Neural cell (in vitro differentiated cells): ENCODE measurements at regions not wholly inside any gene's neighbourhood (a gene's known extent, or its start where the extent isn't known, plus 50 kb on each side); places are given as distances from the start of the nearest gene placed in this dataset.

Experiments
- H2AFZ ChIP-seq: fragments of 200-600, 300-800 bp; sonication (generic), shearing (Covaris generic); 2 replicates; pipeline ENCODE4 v1.6.0; 2014; ENCODE audit warnings: low read depth, mild to moderate bottlenecking, antibody characterized with exemption, low read length, moderate library complexity
- H3F3A ChIP-seq: fragments of 200-600 bp; shearing (Covaris generic); 2 replicates; pipeline ENCODE4 v1.6.1; 2016; ENCODE audit warnings: mild to moderate bottlenecking, moderate library complexity, mixed read lengths, antibody characterized with exemption, low read length; ENCODE audit not compliant: insufficient read depth, poor library complexity, severe bottlenecking
- H3K27ac ChIP-seq: fragments of 200-600, 300-800 bp; sonication (generic), shearing (Covaris generic); 2 replicates; pipeline ENCODE4 v1.5.1; 2014; ENCODE audit warnings: mild to moderate bottlenecking, low read length, moderate library complexity
- H3K27me3 ChIP-seq: fragments of 300-800, 200-600 bp; sonication (generic), shearing (Covaris generic); 2 replicates; pipeline ENCODE4 v1.6.0; 2014; ENCODE audit warnings: mild to moderate bottlenecking, low read depth, low read length, moderate library complexity; ENCODE audit not compliant: insufficient read depth
- H3K36me3 ChIP-seq: fragments of 300-800, 200-600 bp; sonication (generic), shearing (Covaris generic); 2 replicates; pipeline ENCODE4 v1.5.1; 2014; ENCODE audit warnings: mild to moderate bottlenecking, antibody characterized with exemption, low read length, moderate library complexity; ENCODE audit not compliant: insufficient read depth
- H3K4me2 ChIP-seq: fragments of 300-800, 200-600 bp; sonication (generic), shearing (Covaris generic); 2 replicates; pipeline ENCODE4 v1.6.0; 2014; ENCODE audit warnings: mild to moderate bottlenecking, low read length
- H3K4me3 ChIP-seq: fragments of 300-800, 200-600 bp; sonication (generic), shearing (Covaris generic); 2 replicates; pipeline ENCODE4 v1.5.1; 2014; ENCODE audit warnings: mild to moderate bottlenecking, low read length, moderate library complexity
- H3K79me2 ChIP-seq: fragments of 200-600 bp; shearing (Covaris generic); replicated peaks from 2 replicates; pipeline ENCODE4 v1.6.0; 2014; ENCODE audit warnings: mild to moderate bottlenecking, low read length, moderate library complexity; ENCODE audit not compliant: insufficient read depth
- H3K9ac ChIP-seq: fragments of 300-800, 200-600 bp; sonication (generic), shearing (Covaris generic); 2 replicates; pipeline ENCODE4 v1.6.1; 2016; ENCODE audit warnings: mild to moderate bottlenecking, low read length, mixed read lengths
- H3K9me2 ChIP-seq: fragments of 200-600 bp; shearing (Covaris generic); 2 replicates; pipeline ENCODE4 v1.6.1; 2016; ENCODE audit warnings: mild to moderate bottlenecking, low read length, mixed read lengths; ENCODE audit not compliant: insufficient read depth
- H3K9me3 ChIP-seq: fragments of 200-600, 300-800 bp; sonication (generic), shearing (Covaris generic); 2 replicates; pipeline ENCODE4 v1.6.1; 2016; ENCODE audit warnings: mild to moderate bottlenecking, mixed run types, low read length, moderate library complexity, mixed read lengths
- H4K20me1 ChIP-seq: fragments of 200-600 bp; shearing (Covaris generic); 2 replicates; pipeline ENCODE4 v1.6.1; 2016; ENCODE audit warnings: mild to moderate bottlenecking, mixed run types; ENCODE audit not compliant: insufficient read depth
- CTCF ChIP-seq: fragments of 450-650 bp; IDR thresholded peaks from 2 replicates; pipeline ENCODE4 v1.5.1; 2014; ENCODE audit warnings: antibody characterized with exemption, mild to moderate bottlenecking, moderate library complexity; ENCODE audit not compliant: poor library complexity, severe bottlenecking
- EP300 ChIP-seq: fragments of 450-650 bp; conservative IDR thresholded peaks from 2 replicates; pipeline ENCODE4 v1.6.1; 2014; ENCODE audit warnings: antibody characterized with exemption, mild to moderate bottlenecking, moderate library complexity; ENCODE audit not compliant: poor library complexity, severe bottlenecking
- EZH2 ChIP-seq: fragments of 200-600, 300-800 bp; shearing (Covaris generic), sonication (generic); IDR thresholded peaks from 2 replicates; pipeline ENCODE4 v1.6.1; 2014; ENCODE audit warnings: antibody characterized with exemption, low read length, borderline replicate concordance, mild to moderate bottlenecking; ENCODE audit not compliant: insufficient read depth, poor library complexity, severe bottlenecking
- MXI1 ChIP-seq: fragments of 450-650 bp; conservative IDR thresholded peaks from 2 replicates; pipeline ENCODE4 v1.6.1; 2014; ENCODE audit warnings: antibody characterized with exemption, mild to moderate bottlenecking; ENCODE audit not compliant: poor library complexity, severe bottlenecking
- POLR2AphosphoS5 ChIP-seq: IDR thresholded peaks from 2 replicates; pipeline ENCODE4 v1.6.1; 2012
- RAD21 ChIP-seq: fragments of 450-650 bp; conservative IDR thresholded peaks from 2 replicates; pipeline ENCODE4 v1.6.1; 2014; ENCODE audit warnings: antibody characterized with exemption, mild to moderate bottlenecking, moderate library complexity
- REST ChIP-seq: IDR thresholded peaks from 2 replicates; pipeline ENCODE4 v1.6.1; 2012; ENCODE audit warnings: borderline replicate concordance
- SMC3 ChIP-seq: fragments of 450-650 bp; conservative IDR thresholded peaks from 2 replicates; pipeline ENCODE4 v1.6.1; 2014; ENCODE audit warnings: antibody characterized with exemption, mild to moderate bottlenecking, moderate library complexity; ENCODE audit not compliant: poor library complexity
- TAF1 ChIP-seq: IDR thresholded peaks from 2 replicates; pipeline ENCODE4 v1.6.1; 2012; ENCODE audit warnings: low read depth

DNA sequence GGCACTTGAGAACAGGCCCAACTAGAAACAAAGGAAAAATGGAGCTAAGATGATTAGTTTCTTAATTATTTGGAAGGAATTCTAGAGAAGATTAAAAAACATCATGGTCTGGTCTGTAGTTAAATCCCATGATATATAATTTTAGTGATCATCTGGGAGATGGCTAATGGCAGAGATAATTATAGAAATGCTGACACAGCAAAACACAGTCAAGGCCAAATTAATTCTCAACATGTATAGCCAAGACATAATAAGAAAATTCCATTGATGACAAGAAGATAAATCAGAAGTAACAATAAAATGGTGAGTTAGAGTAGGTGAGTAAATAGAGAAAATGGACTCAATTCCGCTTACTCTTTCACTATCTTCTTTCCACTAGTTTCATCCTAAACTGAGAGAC, 59.2 kb upstream of the ITGA4 start:
- no peaks in the 10 kb centered on the region for H3K27me3 ChIP-seq

GRCh38 chr2:181399027-181399426, 58.2 kb upstream of the ITGA4 start:
- Histone ChIP-seq H3K9ac (no peak overlapping the region), H3K9me3 (no peaks in the 10 kb centered on the region), H2AFZ (no peak overlapping the region), H3K79me2 (no peaks in the 10 kb centered on the region), H3K4me2 (no peak overlapping the region), H3K27ac (no peak overlapping the region), H3K4me3 (no peak overlapping the region), H3F3A (no peaks in the 10 kb centered on the region), H4K20me1 (no peaks in the 10 kb centered on the region), H3K9me2 (no peaks in the 10 kb centered on the region), H3K36me3 (no peaks in the 10 kb centered on the region), H3K27me3 (no peaks in the 10 kb centered on the region)
- TF ChIP-seq SMC3, result no peak
- no peak for TF ChIP-seq POLR2AphosphoS5
- no peak for TF ChIP-seq TAF1
- TF ChIP-seq REST, result no peak
- no peak for TF ChIP-seq EP300
- no peak for TF ChIP-seq RAD21
- TF ChIP-seq CTCF, result no peak
- no peak for TF ChIP-seq MXI1

More for the DNA sequence above, 59.2 kb upstream of the ITGA4 start:
- no peaks in the 10 kb centered on the region for H4K20me1 ChIP-seq
- H3K36me3 ChIP-seq, result no peaks in the 10 kb centered on the region
- H3K27ac ChIP-seq, result no peak overlapping the region
- H3K9ac ChIP-seq, result no peak overlapping the region
- H3K79me2 ChIP-seq, result no peaks in the 10 kb centered on the region
- TF ChIP-seq POLR2AphosphoS5, result no peak
- no peak for TF ChIP-seq EZH2
- H3F3A ChIP-seq, result no peaks in the 10 kb centered on the region
- no peak overlapping the region for H2AFZ ChIP-seq
- H3K4me3 ChIP-seq, result no peak overlapping the region
- H3K9me2 ChIP-seq, result no peaks in the 10 kb centered on the region
- H3K4me2 ChIP-seq, result no peak overlapping the region
- no peaks in the 10 kb centered on the region for H3K9me3 ChIP-seq

GRCh38 chr2:181404472-181404871, 52.7 kb upstream of the ITGA4 start:
- Histone ChIP-seq H3K9me3 (no peaks in the 10 kb centered on the region), H4K20me1 (no peaks in the 10 kb centered on the region), H3K9ac (no peak overlapping the region), H3K9me2 (no peaks in the 10 kb centered on the region), H3K36me3 (no peaks in the 10 kb centered on the region), H3K4me3 (no peak overlapping the region), H2AFZ (no peak overlapping the region), H3K79me2 (no peaks in the 10 kb centered on the region), H3K27ac (no peak overlapping the region), H3F3A (no peaks in the 10 kb centered on the region), H3K27me3 (no peaks in the 10 kb centered on the region), H3K4me2 (no peak overlapping the region)
- TF ChIP-seq REST (no peak), EZH2 (no peak), TAF1 (no peak), MXI1 (no peak), SMC3 (no peak), CTCF (no peak), POLR2AphosphoS5 (no peak), RAD21 (no peak), EP300 (no peak)
